AG04450 (cell line): ENCODE measurements at regions not wholly inside any gene's neighbourhood (a gene's known extent, or its start where the extent isn't known, plus 50 kb on each side); places are given as distances from the start of the nearest gene placed in this dataset.

Experiments used
- CTCF ChIA-PET: fragments of 300-600, 350-600 bp; formaldehyde crosslinking; extraction: SDS; loops from one replicate; lab custom pipeline; 2022; ENCODE audit warnings: antibody characterized with exemption, inconsistent platforms; lab: Charles Lee
- POLR2A ChIA-PET: fragments of 350-600 bp; formaldehyde crosslinking; extraction: SDS; loops from one replicate; lab custom pipeline; 2021; ENCODE audit warnings: antibody characterized with exemption, inconsistent platforms; lab: Yijun Ruan, JAX
- DNase-seq: peaks from one replicate; pipeline ENCODE4 v3.0.0-alpha.2; 2011; ENCODE audit warnings: low read depth, low spot score
- H3K27ac ChIP-seq: one replicate; pipeline ENCODE4 v1.5.1; 2012; ENCODE audit warnings: low read depth, low read length, control low read depth
- H3K27me3 ChIP-seq: one replicate; pipeline ENCODE4 v1.6.0; 2012; ENCODE audit warnings: low read length; ENCODE audit not compliant: control insufficient read depth, insufficient read depth
- H3K4me3 ChIP-seq: 2 replicates; pipeline ENCODE4 v1.5.1; 2011; ENCODE audit warnings: mild to moderate bottlenecking, low read depth, low read length, control low read depth
- H3K9me3 ChIP-seq: 2 replicates; pipeline ENCODE4 v1.5.1; 2012; ENCODE audit warnings: low read length; ENCODE audit not compliant: control insufficient read depth, insufficient read depth
- TF ChIP-seq, protein P1 (sequence below): IDR thresholded peaks from 2 replicates; pipeline ENCODE4 v1.5.1; 2011; ENCODE audit warnings: low read depth, low read length, control low read depth, inconsistent platforms

DNA sequence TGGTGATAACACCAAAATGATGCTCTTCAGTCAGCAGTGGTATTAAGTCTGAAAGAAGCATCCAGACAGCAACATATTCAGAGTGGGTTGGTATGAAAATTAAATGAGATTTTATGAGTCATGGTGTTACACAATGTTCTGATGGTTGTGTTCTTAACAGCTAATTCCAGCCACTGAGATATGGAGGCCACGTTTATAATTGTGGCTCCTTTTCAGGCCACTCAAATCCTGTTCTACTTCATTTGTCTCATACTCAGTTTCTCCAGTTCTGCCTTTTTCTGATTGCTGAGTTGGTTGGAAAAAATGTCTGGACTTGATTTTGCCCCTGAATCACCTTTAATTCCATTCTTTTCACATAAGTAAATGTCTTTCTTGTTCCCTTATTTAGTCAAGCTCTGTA lies 162.7 kb upstream of the COL3A1 start:
- H3K27ac ChIP-seq: no peak overlapping the region
- DNase-seq: no peak
- no peak overlapping the region for H3K4me3 ChIP-seq
- CTCF ChIA-PET: no interaction called here
- TF ChIP-seq, protein P1, sequence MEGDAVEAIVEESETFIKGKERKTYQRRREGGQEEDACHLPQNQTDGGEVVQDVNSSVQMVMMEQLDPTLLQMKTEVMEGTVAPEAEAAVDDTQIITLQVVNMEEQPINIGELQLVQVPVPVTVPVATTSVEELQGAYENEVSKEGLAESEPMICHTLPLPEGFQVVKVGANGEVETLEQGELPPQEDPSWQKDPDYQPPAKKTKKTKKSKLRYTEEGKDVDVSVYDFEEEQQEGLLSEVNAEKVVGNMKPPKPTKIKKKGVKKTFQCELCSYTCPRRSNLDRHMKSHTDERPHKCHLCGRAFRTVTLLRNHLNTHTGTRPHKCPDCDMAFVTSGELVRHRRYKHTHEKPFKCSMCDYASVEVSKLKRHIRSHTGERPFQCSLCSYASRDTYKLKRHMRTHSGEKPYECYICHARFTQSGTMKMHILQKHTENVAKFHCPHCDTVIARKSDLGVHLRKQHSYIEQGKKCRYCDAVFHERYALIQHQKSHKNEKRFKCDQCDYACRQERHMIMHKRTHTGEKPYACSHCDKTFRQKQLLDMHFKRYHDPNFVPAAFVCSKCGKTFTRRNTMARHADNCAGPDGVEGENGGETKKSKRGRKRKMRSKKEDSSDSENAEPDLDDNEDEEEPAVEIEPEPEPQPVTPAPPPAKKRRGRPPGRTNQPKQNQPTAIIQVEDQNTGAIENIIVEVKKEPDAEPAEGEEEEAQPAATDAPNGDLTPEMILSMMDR: no peak
- POLR2A ChIA-PET: no interaction called here
- no peaks in the 10 kb centered on the region for H3K27me3 ChIP-seq
- no peaks in the 10 kb centered on the region for H3K9me3 ChIP-seq

DNA sequence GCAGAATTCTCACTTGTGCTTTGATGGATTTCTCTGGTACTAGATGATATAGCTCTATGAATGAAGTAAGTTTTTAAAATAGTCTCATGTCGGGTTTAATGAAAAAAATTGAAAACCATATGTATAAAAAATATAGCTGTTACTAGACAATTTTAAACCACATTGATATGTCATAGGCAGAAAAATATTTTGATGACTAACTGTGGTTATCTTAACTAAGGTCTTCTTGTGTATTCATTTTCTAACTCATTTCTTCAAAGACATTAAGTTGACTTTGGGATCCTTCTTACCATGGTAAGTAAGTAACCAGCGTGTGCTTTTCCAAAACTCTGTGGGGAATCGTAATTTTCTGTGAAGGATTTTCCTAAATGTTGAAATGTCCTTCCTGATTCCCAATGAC lies 160.9 kb upstream of the COL3A1 start:
- TF ChIP-seq, protein P1: no peak
- POLR2A ChIA-PET: no interaction called here
- DNase-seq: no peak
- H3K9me3 ChIP-seq: no peaks in the 10 kb centered on the region
- no peak overlapping the region for H3K27ac ChIP-seq
- no peaks in the 10 kb centered on the region for H3K27me3 ChIP-seq
- no peak overlapping the region for H3K4me3 ChIP-seq
- CTCF ChIA-PET: no interaction called here

DNA sequence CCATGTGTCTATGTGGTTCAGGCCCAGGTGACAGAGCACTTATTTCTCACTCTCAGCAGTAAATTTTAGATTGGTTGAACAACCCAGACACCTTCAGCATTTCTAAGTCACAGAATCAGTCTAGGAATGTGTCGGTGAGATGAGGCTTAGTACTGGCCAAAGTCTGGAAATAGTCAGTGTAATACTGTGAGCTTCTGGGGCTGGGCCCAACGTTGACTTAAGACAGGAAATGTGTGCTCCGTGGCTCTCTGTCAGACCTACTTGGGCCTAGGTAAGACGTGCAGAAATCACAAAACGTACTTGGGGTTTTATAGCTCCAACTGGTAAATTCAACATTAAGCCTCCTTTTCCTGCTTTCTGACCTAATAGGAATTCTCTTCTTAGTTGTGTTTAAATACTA lies 160.3 kb upstream of the COL3A1 start:
- DNase-seq: no peak
- TF ChIP-seq, protein P1: no peak
- no peak overlapping the region for H3K27ac ChIP-seq
- H3K9me3 ChIP-seq: no peaks in the 10 kb centered on the region
- no peak overlapping the region for H3K4me3 ChIP-seq
- ChIA-PET POLR2A (no interaction called here), CTCF (interaction anchor here (1.7 kb wide), 1 partner anchor 163 kb away, joined by 5 read pairs; no protein-coding TSS in a partner anchor)
- H3K27me3 ChIP-seq: no peaks in the 10 kb centered on the region

GRCh38 chr2:188819011-188819410 lies 155.2 kb upstream of the COL3A1 start:
- Histone ChIP-seq H3K27ac (no peak overlapping the region), H3K27me3 (no peaks in the 10 kb centered on the region), H3K9me3 (peaks cover 3% of the 10 kb centered on the region; the same call in 1 of the 2 replicates), H3K4me3 (no peak overlapping the region)
- POLR2A ChIA-PET: interaction anchor here (0.6 kb wide), 1 partner anchor 26 kb away, joined by 4 read pairs; no protein-coding TSS in a partner anchor
- TF ChIP-seq, protein P1: no peak
- CTCF ChIA-PET: interaction anchor here (1.7 kb wide), 1 partner anchor 28 kb away, joined by 3 read pairs; no protein-coding TSS in a partner anchor
- no peak for DNase-seq

- Histone ChIP-seq H3K4me3 (no peak overlapping the region), H3K27me3 (no peaks in the 10 kb centered on the region), H3K9me3 (peaks cover 3% of the 10 kb centered on the region; the same call in 1 of the 2 replicates), H3K27ac (no peak overlapping the region)
- POLR2A ChIA-PET: no interaction called here
- TF ChIP-seq, protein P1: no peak
- CTCF ChIA-PET: interaction anchor here (1.7 kb wide), 1 partner anchor 27 kb away, joined by 3 read pairs; no protein-coding TSS in a partner anchor
- DNase-seq: no peak
Measured at GRCh38 chr2:188819792-188820191, 154.4 kb upstream of the COL3A1 start.
